SHP77 (cell line): ENCODE measurements at regions not wholly inside any gene's neighbourhood (a gene's known extent, or its start where the extent isn't known, plus 50 kb on each side); places are given as distances from the start of the nearest gene placed in this dataset.
"Not testable (repeated sequence)": the region's sequence is repeated elsewhere in the genome, so short reads cannot be mapped to it uniquely, and the experiment has no call there.

Experiments used
- DNase-seq, 2 experiments: peaks; one replicate each; lab custom pipeline; 2025; lab: John Stamatoyannopoulos, UW

GRCh38 chr15:26075770-26076169 is 212.6 kb upstream of the ATP10A start:
- no peak for DNase-seq

GRCh38 chr15:26073430-26074333 is 210.6 kb upstream of the ATP10A start:
- DNase-seq, result no peak

- no peak for DNase-seq
Observed at GRCh38 chr15:26070095-26070532, 207.0 kb upstream of the ATP10A start.

GRCh38 chr15:26069231-26069641 is 206.1 kb upstream of the ATP10A start:
- DNase-seq, result no peak

GRCh38 chr15:26066896-26067295 is 203.8 kb upstream of the ATP10A start:
- no peak for DNase-seq

- DNase-seq, result no peak
Observed at GRCh38 chr15:26065723-26066122, 202.6 kb upstream of the ATP10A start.

- DNase-seq, result no peak
Observed at GRCh38 chr15:26061248-26061647, 198.1 kb upstream of the ATP10A start.

GRCh38 chr15:26056766-26057165 is 193.6 kb upstream of the ATP10A start:
- not testable (repeated sequence) for DNase-seq

- DNase-seq, result no peak
Observed at GRCh38 chr15:26051761-26052675, 188.9 kb upstream of the ATP10A start.

- no peak for DNase-seq
Observed at GRCh38 chr15:26050984-26051383, 187.9 kb upstream of the ATP10A start.

GRCh38 chr15:26049900-26050657 is 187.0 kb upstream of the ATP10A start:
- DNase-seq, result no peak

- no peak for DNase-seq
Observed at GRCh38 chr15:26048669-26049068, 185.5 kb upstream of the ATP10A start.

GRCh38 chr15:26045516-26045915 is 182.4 kb upstream of the ATP10A start:
- DNase-seq, result no peak

GRCh38 chr15:26043018-26043417 is 179.9 kb upstream of the ATP10A start:
- DNase-seq, result no peak

GRCh38 chr15:26038693-26039092 is 175.6 kb upstream of the ATP10A start:
- DNase-seq, result no peak

- no peak for DNase-seq
Observed at GRCh38 chr15:26037369-26037768, 174.2 kb upstream of the ATP10A start.

- no peak for DNase-seq
Observed at GRCh38 chr15:26033493-26033892, 170.4 kb upstream of the ATP10A start.

- DNase-seq, result no peak
Observed at GRCh38 chr15:26032162-26032846, 169.2 kb upstream of the ATP10A start.

- DNase-seq, result not testable (repeated sequence)
Observed at GRCh38 chr15:26029586-26029985, 166.5 kb upstream of the ATP10A start.

GRCh38 chr15:26029146-26029545 is 166.0 kb upstream of the ATP10A start:
- DNase-seq, result no peak

GRCh38 chr15:26028086-26028740 is 165.1 kb upstream of the ATP10A start:
- DNase-seq, result no peak
